T-helper 1 cell treated with Interleukin-12 subunit alpha and Interleukin-12 subunit beta and Interleukin-4 antibody, amounts not matched to agents 30 μg/mL and 1 μg/mL, for 36 hours (primary cell): ENCODE measurements at regions not wholly inside any gene's neighbourhood (a gene's known extent, or its start where the extent isn't known, plus 50 kb on each side); places are given as distances from the start of the nearest gene placed in this dataset.
"Not testable (repeated sequence)": the region's sequence is repeated elsewhere in the genome, so short reads cannot be mapped to it uniquely, and the experiment has no call there.

Source experiments
- H3K27ac Mint-ChIP-seq: one replicate; pipeline ENCODE4 v1.8.0; 2021; ENCODE audit warnings: mild to moderate bottlenecking, mixed read lengths
- H3K27me3 Mint-ChIP-seq: one replicate; pipeline ENCODE4 v1.8.0; 2021; ENCODE audit warnings: low read depth, mixed read lengths
- H3K36me3 Mint-ChIP-seq: one replicate; pipeline ENCODE4 v1.8.0; 2021; ENCODE audit warnings: low read depth, mixed read lengths
- H3K4me1 Mint-ChIP-seq: one replicate; pipeline ENCODE4 v1.8.0; 2021; ENCODE audit warnings: low read depth, mixed read lengths
- H3K4me3 Mint-ChIP-seq: one replicate; pipeline ENCODE4 v1.8.0; 2021; ENCODE audit warnings: mild to moderate bottlenecking, moderate library complexity, mixed read lengths
- H3K9me3 Mint-ChIP-seq: one replicate; pipeline ENCODE4 v1.8.0; 2021; ENCODE audit warnings: mixed read lengths

DNA sequence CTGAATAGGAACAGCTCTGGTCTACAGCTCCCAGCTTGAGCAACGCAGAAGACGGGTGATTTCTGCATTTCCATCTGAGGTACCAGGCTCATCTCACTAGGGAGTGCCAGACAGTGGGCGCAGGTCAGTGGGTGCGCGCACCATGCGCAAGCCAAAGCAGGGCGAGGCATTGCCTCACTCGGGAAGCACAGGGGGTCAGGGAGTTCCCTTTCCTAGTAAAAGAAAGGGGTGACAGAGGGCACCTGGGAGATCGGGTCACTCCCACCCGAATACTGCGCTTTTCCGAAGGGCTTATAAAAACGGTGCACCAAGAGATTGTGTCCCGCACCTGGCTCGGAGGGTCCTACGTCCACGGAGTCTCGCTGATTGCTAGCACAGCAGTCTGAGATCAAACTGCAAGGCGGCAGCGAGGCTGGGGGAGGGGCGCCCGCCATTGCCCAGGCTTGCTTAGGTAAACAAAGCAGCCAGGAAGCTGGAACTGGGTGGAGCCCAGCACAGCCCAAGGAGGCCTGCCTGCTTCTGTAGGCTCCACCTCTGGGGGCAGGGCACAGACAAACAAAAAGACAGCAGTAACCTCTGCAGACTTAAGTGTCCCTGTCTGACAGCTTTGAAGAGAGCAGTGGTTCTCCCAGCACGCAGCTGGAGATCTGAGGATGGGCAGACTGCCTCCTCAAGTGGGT, 599.2 kb downstream of the REEP3 start:
- not testable (repeated sequence) for H3K4me3 Mint-ChIP-seq, H3K36me3 Mint-ChIP-seq, H3K9me3 Mint-ChIP-seq, H3K4me1 Mint-ChIP-seq, H3K27me3 Mint-ChIP-seq, H3K27ac Mint-ChIP-seq

DNA sequence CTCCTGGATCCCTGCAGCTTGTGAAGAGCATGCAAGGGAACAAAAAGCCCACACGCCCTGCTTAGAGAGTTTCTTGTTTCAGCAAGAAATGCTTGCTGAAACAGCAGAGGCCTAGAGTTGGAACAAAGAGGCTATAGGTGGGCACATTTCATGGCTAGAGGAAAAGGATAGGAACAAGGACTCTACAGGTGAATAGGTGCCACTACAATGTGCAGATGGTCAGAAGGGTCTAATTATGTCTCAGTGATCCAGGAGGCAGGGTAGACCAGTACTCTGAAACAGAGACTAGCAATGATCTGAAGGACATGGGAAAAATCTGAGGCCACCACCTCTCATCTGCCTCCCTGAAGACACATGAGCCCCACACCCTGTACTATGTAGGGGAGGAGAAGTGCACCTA, 609.0 kb downstream of the REEP3 start:
- Mint-ChIP-seq H3K27me3 (no peaks in the 10 kb centered on the region), H3K9me3 (no peaks in the 10 kb centered on the region)

DNA sequence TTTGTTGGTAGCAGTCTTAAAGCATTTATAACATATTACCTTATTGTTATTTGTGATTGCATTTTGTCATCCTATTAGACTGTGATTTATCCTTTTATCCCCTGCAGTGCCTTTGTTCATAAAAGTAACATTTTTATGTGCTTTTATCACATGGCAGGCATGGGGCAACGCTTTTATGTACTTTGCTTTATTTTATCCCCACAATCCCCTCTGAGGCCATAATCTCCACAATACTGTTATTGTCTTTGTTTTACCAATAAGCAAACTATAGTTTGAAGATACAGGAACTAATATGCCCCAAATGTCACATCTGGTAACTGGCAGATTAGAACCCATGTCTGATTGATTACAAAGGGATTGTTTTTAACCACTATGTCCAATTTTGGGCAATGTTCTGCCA, 613.5 kb downstream of the REEP3 start:
- H3K27ac Mint-ChIP-seq = no peak overlapping the region
- H3K36me3 Mint-ChIP-seq = no peaks in the 10 kb centered on the region
- no peak overlapping the region for H3K4me3 Mint-ChIP-seq
- H3K4me1 Mint-ChIP-seq = no peaks in the 10 kb centered on the region
- no peaks in the 10 kb centered on the region for H3K27me3 Mint-ChIP-seq
- no peaks in the 10 kb centered on the region for H3K9me3 Mint-ChIP-seq

More for the DNA sequence above, 609.0 kb downstream of the REEP3 start:
- Mint-ChIP-seq H3K4me1 (no peaks in the 10 kb centered on the region), H3K4me3 (no peak overlapping the region), H3K36me3 (no peaks in the 10 kb centered on the region), H3K27ac (no peak overlapping the region)

DNA sequence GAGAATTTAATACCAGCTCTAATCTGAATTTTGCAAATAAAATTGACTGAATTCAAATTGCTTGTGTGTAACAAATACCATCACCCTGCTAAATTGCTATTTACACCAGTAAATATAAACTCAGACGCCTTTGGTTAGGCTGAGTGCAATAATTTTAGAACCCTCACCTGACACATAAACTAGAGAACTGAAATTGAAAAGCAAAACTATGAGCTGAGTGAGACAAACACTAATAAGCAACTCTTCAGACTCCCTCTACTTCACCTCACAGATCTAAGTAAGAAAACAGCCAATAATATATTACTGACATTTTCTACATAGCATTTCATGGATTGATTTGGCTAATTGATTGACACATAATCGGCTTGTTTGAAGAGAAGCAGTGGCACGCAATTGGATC, 621.2 kb downstream of the REEP3 start:
- Mint-ChIP-seq H3K9me3 (no peaks in the 10 kb centered on the region), H3K4me1 (no peaks in the 10 kb centered on the region)

DNA sequence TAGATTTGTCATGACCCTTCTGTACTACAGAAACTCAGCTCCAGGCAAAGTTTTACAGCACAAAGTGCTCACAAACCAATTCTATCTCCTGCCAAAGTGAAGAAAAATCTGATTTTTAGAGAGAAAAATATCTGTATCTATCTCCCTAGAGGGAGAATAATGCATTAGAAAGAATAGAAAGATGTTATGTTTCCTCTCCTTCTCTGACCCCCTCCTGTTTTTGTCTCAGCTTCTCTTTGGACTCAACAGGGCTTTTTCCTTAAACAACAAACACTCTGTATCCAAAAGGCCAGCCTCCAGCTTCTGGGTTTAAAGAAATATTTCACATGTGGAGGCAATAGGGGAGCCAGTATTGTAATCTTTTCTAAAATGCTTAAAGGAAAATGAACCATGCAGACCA, 627.4 kb downstream of the REEP3 start:
- H3K27ac Mint-ChIP-seq = no peak overlapping the region
- no peaks in the 10 kb centered on the region for H3K36me3 Mint-ChIP-seq
- H3K4me1 Mint-ChIP-seq = no peaks in the 10 kb centered on the region
- H3K9me3 Mint-ChIP-seq = no peaks in the 10 kb centered on the region
- no peaks in the 10 kb centered on the region for H3K27me3 Mint-ChIP-seq
- no peak overlapping the region for H3K4me3 Mint-ChIP-seq

More for the DNA sequence above, 621.2 kb downstream of the REEP3 start:
- Mint-ChIP-seq H3K4me3 (no peak overlapping the region), H3K36me3 (no peaks in the 10 kb centered on the region), H3K27me3 (no peaks in the 10 kb centered on the region), H3K27ac (no peak overlapping the region)

DNA sequence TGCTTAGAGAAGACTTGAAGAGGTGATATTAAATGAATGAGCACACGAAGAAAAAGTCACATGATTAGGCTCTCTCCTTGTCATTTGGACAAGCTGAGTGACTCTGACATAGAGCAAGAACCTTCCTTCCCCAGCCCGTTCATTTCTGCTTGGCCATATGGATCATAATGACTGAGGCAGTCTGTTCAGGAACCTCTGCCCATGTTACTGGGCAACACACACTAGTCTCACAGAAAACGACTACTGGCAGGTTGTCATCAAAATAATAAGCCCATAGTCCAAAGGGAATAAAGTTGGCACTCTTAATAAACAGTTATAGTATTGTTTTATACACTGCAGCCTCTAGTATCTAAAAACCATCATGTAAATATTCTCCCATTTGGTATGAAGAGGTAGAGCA, 635.0 kb downstream of the REEP3 start:
- Mint-ChIP-seq H3K27me3 (no peaks in the 10 kb centered on the region), H3K9me3 (no peaks in the 10 kb centered on the region), H3K36me3 (no peaks in the 10 kb centered on the region), H3K4me3 (no peak overlapping the region), H3K4me1 (no peaks in the 10 kb centered on the region), H3K27ac (no peak overlapping the region)

DNA sequence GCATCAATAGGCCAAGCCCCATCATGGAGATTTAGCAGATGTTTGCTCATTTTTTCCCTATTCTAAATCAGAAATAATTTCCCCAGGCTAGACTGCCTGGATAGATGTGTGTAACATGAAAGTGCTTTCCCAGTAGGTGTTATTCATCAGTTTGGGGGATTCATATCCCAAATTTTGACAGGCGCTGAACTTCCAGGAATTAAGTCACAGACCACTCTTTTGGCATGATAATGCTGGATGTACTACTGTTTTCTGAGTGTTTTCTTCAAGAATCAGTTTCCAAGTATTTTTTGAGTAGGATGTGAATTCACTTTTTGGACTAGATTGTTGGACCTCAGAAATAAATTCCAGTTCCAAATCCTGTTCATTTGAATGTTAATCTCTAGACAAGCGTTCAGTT, 637.4 kb downstream of the REEP3 start:
- H3K27me3 Mint-ChIP-seq = no peaks in the 10 kb centered on the region
- H3K36me3 Mint-ChIP-seq = no peaks in the 10 kb centered on the region
- H3K4me3 Mint-ChIP-seq = no peak overlapping the region
- no peaks in the 10 kb centered on the region for H3K4me1 Mint-ChIP-seq
- no peak overlapping the region for H3K27ac Mint-ChIP-seq
- H3K9me3 Mint-ChIP-seq = no peaks in the 10 kb centered on the region

DNA sequence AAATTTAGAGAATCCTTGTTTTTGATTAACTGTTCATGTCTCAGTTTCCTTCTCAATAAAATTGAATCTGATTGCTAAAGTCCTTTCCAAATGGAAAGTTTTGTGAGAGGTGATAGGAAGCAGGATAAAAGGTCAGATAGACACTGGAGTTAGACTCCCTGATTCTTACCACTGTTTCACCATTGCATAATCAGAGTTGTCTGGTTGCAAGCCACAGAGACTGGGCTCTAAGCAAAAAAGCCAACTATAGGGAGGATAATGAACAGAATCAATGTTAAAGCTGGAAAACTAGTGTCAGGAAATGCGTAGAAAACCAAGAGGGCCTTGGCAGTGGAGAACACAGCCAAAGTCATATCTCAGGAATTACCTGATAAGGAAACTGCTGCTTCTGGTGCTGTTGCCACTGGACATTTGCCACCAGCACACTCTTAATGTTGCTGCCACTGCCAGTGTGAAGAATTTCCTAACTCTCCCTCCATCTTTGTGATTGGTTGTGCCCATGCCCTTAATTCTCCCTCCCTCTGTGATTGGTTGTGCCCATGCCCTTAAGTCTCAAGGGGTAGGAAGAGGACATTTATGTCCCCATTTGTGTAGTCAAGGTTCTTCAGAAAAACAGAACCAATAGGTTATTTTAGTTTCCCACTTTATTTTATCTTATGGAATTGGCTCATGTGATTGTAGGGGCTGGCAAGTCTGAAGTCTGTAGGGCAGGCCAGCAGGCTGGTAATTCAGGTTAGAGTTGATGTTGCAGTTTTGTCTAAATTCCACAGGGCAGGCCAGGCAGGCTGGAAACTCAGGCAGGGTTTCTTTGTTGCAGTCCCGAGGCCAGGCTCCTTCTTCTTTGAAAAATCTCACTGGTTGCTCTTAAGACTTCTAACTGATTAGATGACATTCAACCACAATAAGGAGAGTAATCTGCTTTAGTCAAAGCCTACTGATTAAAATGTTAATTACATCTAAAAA, 639.0 kb downstream of the REEP3 start:
- Mint-ChIP-seq H3K9me3 (no peaks in the 10 kb centered on the region), H3K36me3 (no peaks in the 10 kb centered on the region), H3K4me1 (no peaks in the 10 kb centered on the region), H3K4me3 (no peak overlapping the region), H3K27me3 (no peaks in the 10 kb centered on the region), H3K27ac (no peak overlapping the region)

DNA sequence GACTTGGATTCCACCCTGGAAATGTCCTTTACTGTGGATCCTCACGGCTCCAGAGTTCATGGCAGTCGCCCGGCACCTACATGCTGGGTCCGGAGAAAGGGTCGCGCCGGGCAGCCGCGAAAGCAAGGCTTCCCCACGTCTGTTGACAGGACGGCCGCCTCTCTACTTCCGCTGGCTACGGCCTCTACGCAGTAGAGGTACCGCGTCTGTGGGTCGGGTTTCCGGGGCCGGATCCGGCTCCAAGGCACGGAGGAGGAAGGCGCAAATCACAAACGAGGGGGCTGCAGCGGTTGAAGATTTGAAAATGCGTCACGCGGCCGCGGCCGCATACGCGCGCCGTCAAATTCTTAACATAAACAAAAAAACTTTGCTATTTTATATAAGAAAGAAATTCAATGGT, 649.6 kb downstream of the REEP3 start:
- H3K9me3 Mint-ChIP-seq = peaks cover 15% of the 10 kb centered on the region
- no peak overlapping the region for H3K4me3 Mint-ChIP-seq
- H3K27me3 Mint-ChIP-seq = no peaks in the 10 kb centered on the region
- no peak overlapping the region for H3K27ac Mint-ChIP-seq
- H3K36me3 Mint-ChIP-seq = no peaks in the 10 kb centered on the region
- H3K4me1 Mint-ChIP-seq = no peaks in the 10 kb centered on the region

DNA sequence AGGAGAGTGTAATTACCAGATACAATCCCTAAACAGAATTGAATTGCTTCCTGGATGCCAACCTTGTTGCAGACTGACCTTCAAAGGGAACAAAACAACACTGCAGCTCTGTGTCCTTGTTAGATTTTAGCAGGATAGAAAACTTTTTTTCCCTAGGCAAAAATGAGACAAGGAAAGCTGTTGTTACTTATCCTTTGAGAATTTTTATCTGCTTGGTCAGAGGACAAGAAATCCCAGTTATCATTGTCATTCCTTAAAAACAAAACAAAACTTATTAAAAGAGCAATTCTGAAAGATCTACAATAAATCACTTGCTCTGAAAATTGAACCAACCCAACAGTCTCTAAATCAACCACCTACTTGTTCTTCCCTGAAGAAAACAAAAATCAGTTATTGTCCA, 652.6 kb downstream of the REEP3 start:
- peaks cover 15% of the 10 kb centered on the region for H3K9me3 Mint-ChIP-seq
- no peaks in the 10 kb centered on the region for H3K4me1 Mint-ChIP-seq
- H3K36me3 Mint-ChIP-seq = no peaks in the 10 kb centered on the region
- no peak overlapping the region for H3K27ac Mint-ChIP-seq
- no peaks in the 10 kb centered on the region for H3K27me3 Mint-ChIP-seq
- no peak overlapping the region for H3K4me3 Mint-ChIP-seq

DNA sequence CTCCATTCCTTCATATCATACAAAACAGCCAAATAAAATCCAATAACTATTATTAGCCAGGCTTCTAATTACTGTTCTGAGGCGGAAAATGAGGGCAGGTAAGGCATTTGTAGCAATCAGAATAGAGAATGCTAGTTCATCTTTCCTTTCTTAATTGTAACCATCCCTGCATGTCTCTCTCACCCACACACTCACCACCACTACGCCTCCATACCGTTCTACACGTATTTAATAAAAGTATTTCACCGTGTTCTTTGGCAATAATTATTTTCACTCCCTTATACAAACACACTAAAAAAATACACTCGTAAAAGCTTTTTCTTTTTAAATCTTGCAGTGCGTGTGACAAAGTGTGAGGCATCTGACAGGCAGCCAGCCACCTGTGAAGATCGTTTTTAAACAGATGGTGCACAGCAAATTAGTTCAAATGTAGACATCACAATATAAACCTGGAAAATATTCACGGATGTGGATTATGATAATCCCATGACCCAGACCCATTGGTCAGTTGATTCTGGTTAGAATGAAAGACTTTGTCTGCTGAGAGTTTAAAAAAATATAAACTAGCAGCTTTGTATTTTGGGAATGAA, 653.6 kb downstream of the REEP3 start:
- no peaks in the 10 kb centered on the region for H3K36me3 Mint-ChIP-seq
- no peaks in the 10 kb centered on the region for H3K27me3 Mint-ChIP-seq
- H3K9me3 Mint-ChIP-seq = peaks cover 11% of the 10 kb centered on the region
- H3K27ac Mint-ChIP-seq = no peak overlapping the region
- H3K4me1 Mint-ChIP-seq = no peaks in the 10 kb centered on the region
- H3K4me3 Mint-ChIP-seq = no peak overlapping the region

DNA sequence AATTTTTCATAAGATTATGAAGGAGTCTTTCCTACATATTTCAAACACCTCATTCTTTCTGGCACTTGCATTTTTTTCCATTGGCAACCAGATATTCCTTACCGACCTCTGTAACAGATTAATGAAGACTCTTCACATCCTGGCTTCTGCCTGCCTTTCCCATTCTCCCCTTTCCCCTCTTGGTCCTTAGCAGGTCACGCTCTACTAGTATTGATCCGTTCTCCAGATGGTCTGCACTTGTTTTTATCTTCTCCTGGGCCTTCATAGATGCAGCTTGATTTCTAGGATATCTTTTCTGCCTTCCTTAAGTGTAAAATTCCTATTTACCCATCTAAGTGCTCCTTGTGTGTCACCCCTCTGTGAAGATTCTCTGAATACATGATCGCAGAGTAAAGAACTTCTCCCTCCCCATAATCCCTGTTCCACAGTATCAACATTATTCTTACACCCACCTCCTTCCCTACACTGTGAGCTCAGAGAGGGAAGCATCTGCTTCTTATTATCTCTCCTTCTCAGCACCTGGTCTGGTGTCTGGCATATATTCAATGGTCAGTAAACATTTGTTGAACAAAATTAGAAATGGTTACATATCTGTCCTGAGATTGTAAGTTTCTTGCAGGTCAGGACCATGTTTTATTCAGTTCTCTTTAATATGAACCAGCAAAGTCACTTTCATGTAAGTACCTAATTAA, 654.2 kb downstream of the REEP3 start:
- Mint-ChIP-seq H3K9me3 (peaks cover 5% of the 10 kb centered on the region), H3K36me3 (no peaks in the 10 kb centered on the region), H3K27me3 (no peaks in the 10 kb centered on the region), H3K4me3 (no peak overlapping the region), H3K27ac (no peak overlapping the region), H3K4me1 (no peaks in the 10 kb centered on the region)

DNA sequence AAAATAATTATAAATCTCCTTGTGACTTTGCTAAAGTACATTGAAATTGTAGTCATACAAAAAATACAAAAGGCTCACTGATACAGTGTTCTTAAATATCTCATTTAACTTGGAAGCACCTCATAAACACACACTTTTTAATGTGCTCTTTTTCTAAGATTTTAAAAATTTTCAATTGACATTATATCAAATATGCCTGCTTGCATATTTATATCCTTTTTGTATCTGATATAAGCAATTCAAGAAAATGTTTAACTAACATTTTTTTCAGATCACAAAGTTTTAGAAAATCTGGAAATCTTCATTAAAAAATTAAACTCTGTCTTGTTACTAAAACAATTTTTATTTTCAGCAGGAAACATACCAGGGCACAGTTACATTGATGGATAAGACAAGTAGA, 661.5 kb downstream of the REEP3 start:
- Mint-ChIP-seq H3K36me3 (no peaks in the 10 kb centered on the region), H3K27ac (no peak overlapping the region), H3K27me3 (no peaks in the 10 kb centered on the region), H3K4me1 (no peaks in the 10 kb centered on the region), H3K9me3 (no peaks in the 10 kb centered on the region), H3K4me3 (no peak overlapping the region)

DNA sequence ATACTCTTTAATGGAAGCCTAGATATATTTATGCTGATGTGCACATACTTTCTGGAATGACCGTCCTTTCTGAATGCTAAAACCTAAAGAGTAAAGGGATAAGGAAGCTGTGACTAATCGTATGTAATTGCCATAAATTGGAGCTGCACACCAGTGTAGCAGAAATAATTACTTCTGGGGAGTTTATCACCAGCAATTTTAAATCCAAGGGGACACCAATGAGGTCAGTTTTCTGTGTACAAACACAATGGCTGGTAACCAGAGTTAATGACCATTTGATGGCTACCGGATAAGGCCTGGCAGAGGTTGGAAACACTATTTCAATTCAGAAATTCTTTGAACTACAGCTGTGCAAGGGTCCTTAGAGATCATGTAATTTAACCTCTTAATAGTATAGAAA, 670.1 kb downstream of the REEP3 start:
- Mint-ChIP-seq H3K4me1 (no peaks in the 10 kb centered on the region), H3K27me3 (no peaks in the 10 kb centered on the region), H3K4me3 (no peak overlapping the region), H3K9me3 (peaks cover 13% of the 10 kb centered on the region), H3K27ac (no peak overlapping the region), H3K36me3 (no peaks in the 10 kb centered on the region)
